Tibial nerve (tissue), 4 donors: ENCODE measurements at regions not wholly inside any gene's neighbourhood (a gene's known extent, or its start where the extent isn't known, plus 50 kb on each side); places are given as distances from the start of the nearest gene placed in this dataset.

Source experiments
- DNase-seq, 2 donors: peaks; one replicate each; pipeline ENCODE4 v3.0.0-alpha.2; 2019; ENCODE audit warnings: low spot score in 2 of 2
- H3K27ac ChIP-seq, 4 donors: fragments of 200-600 bp; sonication (generic) in 3 of 4; one replicate each; pipeline ENCODE4 v1.5.1; 2017 to 2019; ENCODE audit warnings: mild to moderate bottlenecking in 1 of 4
- H3K27me3 ChIP-seq, 2 donors: fragments of 200-600 bp; sonication (generic) in 1 of 2; one replicate each; pipeline versions ENCODE4 v1.5.1 to v1.6.0; 2017 to 2019
- H3K36me3 ChIP-seq, 3 donors: fragments of 200-600 bp; sonication (generic); one replicate each; pipeline ENCODE4 v1.5.1; 2018 to 2019
- H3K4me1 ChIP-seq, 4 donors: fragments of 200-600 bp; sonication (generic) in 3 of 4; one replicate each; pipeline ENCODE4 v1.5.1; 2017 to 2019
- H3K4me3 ChIP-seq, 4 donors: fragments of 200-600 bp; sonication (generic) in 3 of 4; one replicate each; pipeline ENCODE4 v1.5.1; 2017 to 2019; ENCODE audit warnings: mild to moderate bottlenecking in 1 of 4, moderate library complexity in 1 of 4
- H3K9me3 ChIP-seq, 4 donors: fragments of 200-600 bp; sonication (generic) in 3 of 4; one replicate each; pipeline ENCODE4 v1.5.1; 2017 to 2019
- EP300 ChIP-seq, 2 donors: sonication (generic); formaldehyde crosslinking; IDR thresholded peaks; one replicate each; pipeline ENCODE4 v1.6.1; 2017; ENCODE audit warnings: antibody characterized with exemption in 2 of 2, mild to moderate bottlenecking in 1 of 2
- POLR2A ChIP-seq, 2 donors: fragments of 450-650 bp; IDR thresholded peaks; one replicate each; pipeline ENCODE4 v1.6.1; 2017; ENCODE audit warnings: antibody characterized with exemption in 2 of 2, mild to moderate bottlenecking in 2 of 2, moderate library complexity in 2 of 2
- WGBS, 2 donors: methylation state at CpG; one replicate each; pipeline ENCODE4 v1.1.5; 2018; 5-methylcytosine and 5-hydroxymethylcytosine counted together
- TF ChIP-seq, protein P1 (sequence below), 5 experiments: fragments of 200-600 bp in 3 of 5; fragments of 450-650 bp in 2 of 5; sonication (generic) in 3 of 5; IDR thresholded peaks; one replicate each; pipeline ENCODE4 v1.5.1; 2016 to 2019; ENCODE audit warnings: antibody characterized with exemption in 5 of 5, mild to moderate bottlenecking in 3 of 5, moderate library complexity in 2 of 5

DNA sequence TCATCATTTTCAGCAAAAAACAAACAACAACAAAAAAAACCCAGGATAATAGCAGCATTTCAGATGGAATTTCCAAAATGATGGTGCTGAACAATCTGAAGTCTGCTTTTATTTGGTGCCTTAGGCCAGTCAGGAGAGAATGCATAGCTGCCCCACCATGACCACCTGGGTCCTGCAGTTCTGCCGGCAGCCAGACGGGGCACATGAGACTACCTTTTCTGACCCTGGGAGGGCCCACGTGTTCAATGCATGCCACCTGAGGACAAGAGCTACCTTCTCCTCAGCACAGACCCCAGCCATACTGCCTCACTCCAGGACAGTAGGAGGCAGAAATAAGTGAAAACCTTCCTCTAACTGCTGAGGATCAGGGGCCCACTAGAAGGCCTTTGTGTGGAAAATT is 295.8 kb upstream of the TSPY4 start:
- WGBS, 2 donors = 67% methylated on average over 2 of the region's 3 CpGs; no CpG with 5 or more reads in 1 of the 2 donors
- DNase-seq = no peak
- no peaks in the 10 kb centered on the region for H3K9me3 ChIP-seq
- no peaks in the 10 kb centered on the region for H3K36me3 ChIP-seq
- H3K27ac ChIP-seq = no peak overlapping the region
- H3K4me1 ChIP-seq = no peaks in the 10 kb centered on the region
- H3K4me3 ChIP-seq = no peak overlapping the region
- TF ChIP-seq, protein P1, sequence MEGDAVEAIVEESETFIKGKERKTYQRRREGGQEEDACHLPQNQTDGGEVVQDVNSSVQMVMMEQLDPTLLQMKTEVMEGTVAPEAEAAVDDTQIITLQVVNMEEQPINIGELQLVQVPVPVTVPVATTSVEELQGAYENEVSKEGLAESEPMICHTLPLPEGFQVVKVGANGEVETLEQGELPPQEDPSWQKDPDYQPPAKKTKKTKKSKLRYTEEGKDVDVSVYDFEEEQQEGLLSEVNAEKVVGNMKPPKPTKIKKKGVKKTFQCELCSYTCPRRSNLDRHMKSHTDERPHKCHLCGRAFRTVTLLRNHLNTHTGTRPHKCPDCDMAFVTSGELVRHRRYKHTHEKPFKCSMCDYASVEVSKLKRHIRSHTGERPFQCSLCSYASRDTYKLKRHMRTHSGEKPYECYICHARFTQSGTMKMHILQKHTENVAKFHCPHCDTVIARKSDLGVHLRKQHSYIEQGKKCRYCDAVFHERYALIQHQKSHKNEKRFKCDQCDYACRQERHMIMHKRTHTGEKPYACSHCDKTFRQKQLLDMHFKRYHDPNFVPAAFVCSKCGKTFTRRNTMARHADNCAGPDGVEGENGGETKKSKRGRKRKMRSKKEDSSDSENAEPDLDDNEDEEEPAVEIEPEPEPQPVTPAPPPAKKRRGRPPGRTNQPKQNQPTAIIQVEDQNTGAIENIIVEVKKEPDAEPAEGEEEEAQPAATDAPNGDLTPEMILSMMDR (IDR thresholded peaks at IDR 0.05) = no peak
- no peak for TF ChIP-seq EP300 (IDR thresholded peaks at IDR 0.05)
- TF ChIP-seq POLR2A (IDR thresholded peaks at IDR 0.05) = no peak
- H3K27me3 ChIP-seq = no peaks in the 10 kb centered on the region
